NCI-H510A (cell line): ENCODE measurements at regions not wholly inside any gene's neighbourhood (a gene's known extent, or its start where the extent isn't known, plus 50 kb on each side); places are given as distances from the start of the nearest gene placed in this dataset.
"Not testable (repeated sequence)": the region's sequence is repeated elsewhere in the genome, so short reads cannot be mapped to it uniquely, and the experiment has no call there.

ENCODE experiments used
- DNase-seq: peaks from one replicate; lab custom pipeline; 2025; lab: John Stamatoyannopoulos, UW

- no peak for DNase-seq
Measured at GRCh38 chr14:35938770-35939169, 112.6 kb downstream of the BRMS1L start.

DNA sequence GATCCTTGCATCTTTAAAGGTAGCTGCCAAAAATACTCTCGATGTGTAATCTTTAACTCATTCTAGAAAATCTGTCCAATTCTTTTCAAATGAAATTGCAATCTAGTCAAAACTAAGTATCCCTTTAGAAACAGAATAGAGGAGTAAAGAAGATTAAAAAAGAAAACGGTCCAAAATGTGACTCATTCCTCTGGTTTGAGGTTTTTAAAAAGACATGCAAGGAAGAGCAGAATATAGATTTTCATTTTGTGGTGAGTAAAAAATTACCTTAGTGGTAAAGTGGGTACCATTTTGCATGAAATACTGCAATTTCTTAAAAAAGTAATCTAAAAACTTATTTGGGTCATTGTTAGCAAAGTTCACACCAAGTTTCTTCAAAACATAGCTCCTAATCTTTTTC lies 108.4 kb downstream of the BRMS1L start:
- DNase-seq: no peak

DNA sequence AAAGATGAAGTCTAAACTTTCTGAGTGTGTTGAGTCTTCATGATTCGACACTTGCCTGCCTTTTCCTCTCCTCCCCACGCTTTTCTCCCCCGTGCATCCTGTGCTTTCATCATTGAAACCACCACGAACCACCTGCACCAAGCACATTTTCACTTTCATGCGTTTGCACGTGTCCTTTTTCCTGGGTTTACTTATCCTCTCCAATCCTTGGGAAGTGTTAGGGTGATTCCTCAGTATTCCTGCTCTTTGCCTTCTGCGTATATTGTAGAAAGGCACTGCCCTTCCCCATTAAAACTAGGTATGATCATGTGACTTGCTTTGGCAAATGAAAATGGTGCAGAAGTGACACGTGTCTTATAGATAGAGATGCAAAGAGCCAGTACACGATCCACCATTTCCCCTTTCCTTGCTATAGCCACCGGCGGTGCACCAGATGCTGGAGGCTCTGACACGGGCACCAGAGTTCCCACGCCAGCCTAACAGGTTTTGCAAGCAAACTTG lies 106.6 kb downstream of the BRMS1L start:
- DNase-seq: no peak

- no peak for DNase-seq
Measured at GRCh38 chr14:35932136-35932535, 106.0 kb downstream of the BRMS1L start.

DNA sequence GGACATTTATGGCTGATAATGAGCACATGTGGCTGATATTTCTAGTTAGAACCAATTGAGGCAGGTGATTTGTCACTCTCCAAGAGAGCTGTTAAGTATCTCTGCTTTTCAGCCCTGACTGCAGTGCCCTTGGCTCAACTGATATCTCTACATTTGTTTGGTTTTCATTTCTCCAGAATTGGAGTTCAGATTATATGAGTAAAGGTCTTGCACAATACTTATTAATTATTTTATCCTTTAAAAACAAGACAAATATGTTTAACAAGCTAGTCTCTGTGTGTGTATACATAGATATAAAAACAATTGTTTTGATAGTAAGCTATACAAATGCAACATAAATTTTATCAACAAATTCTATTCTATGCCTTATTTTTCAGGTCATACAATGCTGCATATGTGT lies 105.2 kb downstream of the BRMS1L start:
- DNase-seq: no peak

- DNase-seq: no peak
Measured at GRCh38 chr14:35929186-35929585, 103.0 kb downstream of the BRMS1L start.

DNA sequence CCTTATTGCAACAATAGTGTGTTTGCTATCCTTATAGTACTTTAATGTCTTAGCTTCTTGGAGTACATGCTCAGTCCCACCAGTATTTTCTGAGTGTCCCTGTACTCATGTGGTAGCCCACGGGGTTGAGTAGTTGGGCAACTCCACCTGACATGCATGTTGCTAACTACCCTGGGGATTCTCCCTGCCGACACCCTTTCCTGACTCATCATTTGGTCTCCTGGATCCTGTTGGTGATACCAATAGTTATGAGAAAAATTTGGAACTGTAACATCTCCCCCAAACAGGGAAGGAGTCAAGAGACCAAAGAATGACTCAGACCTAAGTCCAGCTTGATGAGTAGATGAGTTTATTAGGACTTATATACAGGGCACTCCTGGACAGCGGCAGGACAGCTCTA lies 101.6 kb downstream of the BRMS1L start:
- DNase-seq: no peak

DNA sequence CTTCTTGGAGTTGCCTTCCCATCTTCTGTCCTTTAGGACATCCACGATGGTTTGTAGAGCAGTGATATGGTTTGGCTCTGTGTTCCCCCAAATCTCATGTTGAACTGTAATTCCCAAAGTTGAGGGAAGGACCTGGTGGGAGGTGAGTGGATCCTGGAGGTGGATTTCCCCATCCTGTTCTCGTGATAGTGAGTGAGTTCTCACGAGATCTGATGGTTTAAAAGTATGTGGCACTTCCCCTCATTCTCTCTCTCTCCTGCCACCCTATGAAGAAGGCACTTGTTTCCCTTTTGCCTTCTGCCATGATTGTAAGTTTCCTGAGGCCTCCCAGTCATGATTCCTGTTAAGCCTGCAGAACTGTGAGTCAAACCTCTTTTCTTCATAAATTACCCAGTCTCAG lies 99.2 kb downstream of the BRMS1L start:
- no peak for DNase-seq

DNA sequence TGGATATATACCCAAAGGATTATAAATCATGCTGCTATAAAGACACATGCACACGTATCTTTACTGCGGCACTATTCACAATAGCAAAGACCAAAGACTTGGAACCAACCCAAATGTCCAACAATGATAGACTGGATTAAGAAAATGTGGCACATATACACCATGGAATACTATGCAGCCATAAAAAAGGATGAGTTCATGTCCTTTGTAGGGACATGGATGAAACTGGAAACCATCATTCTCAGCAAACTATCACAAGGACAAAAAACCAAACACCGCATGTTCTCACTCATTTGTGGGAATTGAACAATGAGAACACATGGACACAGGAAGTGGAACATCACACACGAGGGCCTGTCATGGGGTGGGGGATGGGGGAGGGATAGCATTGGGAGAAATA lies 96.5 kb downstream of the BRMS1L start:
- not testable (repeated sequence) for DNase-seq

GRCh38 chr14:35921745-35922144 lies 95.6 kb downstream of the BRMS1L start:
- DNase-seq: no peak
